ENCODE measurements at regions not wholly inside any gene's neighbourhood (a gene's known extent, or its start where the extent isn't known, plus 50 kb on each side); places are given as distances from the start of the nearest gene placed in this dataset.

DNA sequence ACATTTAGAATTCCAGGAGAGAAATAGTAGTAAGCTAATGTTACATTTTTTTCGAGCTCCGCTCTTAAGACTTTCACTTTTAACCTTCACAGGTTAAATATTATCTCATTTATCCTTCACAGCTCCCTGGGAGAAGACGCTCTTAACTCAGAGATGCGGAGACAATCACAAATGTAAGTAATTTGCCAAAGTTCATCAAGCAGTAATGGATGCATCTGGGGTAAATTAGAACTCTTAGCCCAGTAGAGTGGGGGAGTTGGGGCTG lies 168.5 kb downstream of the SPP2 start:
- TF ChIP-seq, protein P1, sequence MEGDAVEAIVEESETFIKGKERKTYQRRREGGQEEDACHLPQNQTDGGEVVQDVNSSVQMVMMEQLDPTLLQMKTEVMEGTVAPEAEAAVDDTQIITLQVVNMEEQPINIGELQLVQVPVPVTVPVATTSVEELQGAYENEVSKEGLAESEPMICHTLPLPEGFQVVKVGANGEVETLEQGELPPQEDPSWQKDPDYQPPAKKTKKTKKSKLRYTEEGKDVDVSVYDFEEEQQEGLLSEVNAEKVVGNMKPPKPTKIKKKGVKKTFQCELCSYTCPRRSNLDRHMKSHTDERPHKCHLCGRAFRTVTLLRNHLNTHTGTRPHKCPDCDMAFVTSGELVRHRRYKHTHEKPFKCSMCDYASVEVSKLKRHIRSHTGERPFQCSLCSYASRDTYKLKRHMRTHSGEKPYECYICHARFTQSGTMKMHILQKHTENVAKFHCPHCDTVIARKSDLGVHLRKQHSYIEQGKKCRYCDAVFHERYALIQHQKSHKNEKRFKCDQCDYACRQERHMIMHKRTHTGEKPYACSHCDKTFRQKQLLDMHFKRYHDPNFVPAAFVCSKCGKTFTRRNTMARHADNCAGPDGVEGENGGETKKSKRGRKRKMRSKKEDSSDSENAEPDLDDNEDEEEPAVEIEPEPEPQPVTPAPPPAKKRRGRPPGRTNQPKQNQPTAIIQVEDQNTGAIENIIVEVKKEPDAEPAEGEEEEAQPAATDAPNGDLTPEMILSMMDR (conservative IDR thresholded peaks at IDR 0.05; ENCODE audit: low read length) = no peak
- TF ChIP-seq EZH2phosphoT487 (IDR thresholded peaks at IDR 0.05; ENCODE audit: borderline replicate concordance, low read depth, low read length) = no peak
